Thoracic aorta (tissue), 2 donors: ENCODE measurements at regions not wholly inside any gene's neighbourhood (a gene's known extent, or its start where the extent isn't known, plus 50 kb on each side); places are given as distances from the start of the nearest gene placed in this dataset.

Experiments used
- ATAC-seq: fragments of 150-250 bp; one replicate; pipeline ENCODE4 v1.8.0; 2017; ENCODE audit warnings: low read depth; ENCODE audit not compliant: insufficient number of reproducible peaks, low FRiP score
- DNase-seq: peaks from one replicate; pipeline ENCODE4 v3.0.0-alpha.2; 2020; ENCODE audit warnings: low spot score
- H3K27ac ChIP-seq, 2 donors: fragments of 200-600 bp; sonication (generic); 1 replicate in 1 of 2; 2 replicates in 1 of 2; pipeline ENCODE4 v1.5.1; 2016; ENCODE audit warnings: mild to moderate bottlenecking in 2 of 2, moderate library complexity in 2 of 2
- H3K27me3 ChIP-seq: fragments of 200-600 bp; sonication (generic); replicated peaks from 2 replicates; pipeline ENCODE4 v1.6.0; 2016; ENCODE audit warnings: mild to moderate bottlenecking; ENCODE audit not compliant: insufficient read depth
- H3K36me3 ChIP-seq: fragments of 200-600 bp; sonication (generic); one replicate; pipeline ENCODE4 v1.5.1; 2016
- H3K4me1 ChIP-seq, 2 donors: fragments of 200-600 bp; sonication (generic); 1 replicate in 1 of 2; 2 replicates in 1 of 2; pipeline versions ENCODE4 v1.5.1 to v1.6.0; 2016; ENCODE audit warnings: low read depth in 2 of 2, mild to moderate bottlenecking in 1 of 2; ENCODE audit not compliant: control insufficient read depth in 1 of 2
- H3K4me3 ChIP-seq: fragments of 200-600 bp; sonication (generic); 2 replicates; pipeline ENCODE4 v1.5.1; 2016; ENCODE audit warnings: mild to moderate bottlenecking
- H3K9me3 ChIP-seq: fragments of 200-600 bp; sonication (generic); 2 replicates; pipeline ENCODE4 v1.5.1; 2016
- CTCF ChIP-seq: fragments of 200-600 bp; sonication (generic); IDR thresholded peaks from one replicate; pipeline ENCODE4 v1.5.1; 2019; ENCODE audit warnings: antibody characterized with exemption

- Histone ChIP-seq H3K27me3 (no peaks in the 10 kb centered on the region), H3K27ac (no peak overlapping the region), H3K9me3 (no peaks in the 10 kb centered on the region), H3K4me1 (no peaks in the 10 kb centered on the region), H3K36me3 (no peaks in the 10 kb centered on the region), H3K4me3 (no peak overlapping the region)
- TF ChIP-seq CTCF: no peak
- DNase-seq (no peak), ATAC-seq (no peak)
Observed at GRCh38 chr10:64976150-64976549, 1454.9 kb downstream of the REEP3 start.

- Histone ChIP-seq H3K4me3 (no peak overlapping the region), H3K27ac (no peak overlapping the region), H3K36me3 (no peaks in the 10 kb centered on the region), H3K27me3 (no peaks in the 10 kb centered on the region), H3K9me3 (no peaks in the 10 kb centered on the region), H3K4me1 (no peaks in the 10 kb centered on the region)
- no peak for DNase-seq
- ATAC-seq: no peak
- TF ChIP-seq CTCF: no peak
Observed at GRCh38 chr10:64977915-64978314, 1456.7 kb downstream of the REEP3 start.

GRCh38 chr10:64996886-64997285 is 1475.7 kb downstream of the REEP3 start:
- H3K4me1 ChIP-seq: no peaks in the 10 kb centered on the region
- no peak for DNase-seq
- no peaks in the 10 kb centered on the region for H3K9me3 ChIP-seq
- no peaks in the 10 kb centered on the region for H3K27me3 ChIP-seq
- no peak overlapping the region for H3K27ac ChIP-seq
- no peak for TF ChIP-seq CTCF
- H3K36me3 ChIP-seq: no peaks in the 10 kb centered on the region
- H3K4me3 ChIP-seq: no peak overlapping the region
- ATAC-seq: no peak

- no peak for ATAC-seq
- Histone ChIP-seq H3K4me1 (no peaks in the 10 kb centered on the region), H3K27ac (no peak overlapping the region), H3K36me3 (no peaks in the 10 kb centered on the region), H3K4me3 (no peak overlapping the region), H3K27me3 (no peaks in the 10 kb centered on the region), H3K9me3 (no peaks in the 10 kb centered on the region)
- no peak for DNase-seq
- TF ChIP-seq CTCF: no peak
Observed at GRCh38 chr10:65010845-65011244, 1489.6 kb downstream of the REEP3 start.

- ATAC-seq (no peak), DNase-seq (no peak)
- H3K4me3 ChIP-seq: no peak overlapping the region
- no peaks in the 10 kb centered on the region for H3K36me3 ChIP-seq
- H3K4me1 ChIP-seq: no peaks in the 10 kb centered on the region
- H3K27ac ChIP-seq: no peak overlapping the region
- H3K27me3 ChIP-seq: no peaks in the 10 kb centered on the region
- TF ChIP-seq CTCF: no peak
- H3K9me3 ChIP-seq: no peaks in the 10 kb centered on the region
Observed at GRCh38 chr10:65017523-65017922, 1496.3 kb downstream of the REEP3 start.
